ENCODE measurements at regions not wholly inside any gene's neighbourhood (a gene's known extent, or its start where the extent isn't known, plus 50 kb on each side); places are given as distances from the start of the nearest gene placed in this dataset.

- Histone ChIP-seq H2AFZ (ENCODE audit: low read depth, low read length, poor library complexity, severe bottlenecking) (no peak overlapping the region), H3K36me3 (ENCODE audit: control insufficient read depth in 1 of 2, insufficient read depth in 2 of 2, low read length in 2 of 2) (no peaks in the 10 kb centered on the region), H3K4me3 (replicated peaks in 1 of 2; ENCODE audit: low read depth in 1 of 2, low read length in 2 of 2) (no peak overlapping the region), H3K9me2 (ENCODE audit: insufficient read depth) (no peaks in the 10 kb centered on the region), H3K79me2 (ENCODE audit: insufficient read depth, low read length) (no peaks in the 10 kb centered on the region), H3K27ac (ENCODE audit: low read depth, low read length) (no peak overlapping the region), H3K9me3 (ENCODE audit: control insufficient read depth in 1 of 2, insufficient read depth in 1 of 2, low read depth in 1 of 2, low read length in 2 of 2) (0 out of 4 replicates have a peak, but pooled peaks cover 0 to 4% of the 10 kb centered on the region in 2 experiments), H3K4me2 (ENCODE audit: low read length) (no peak overlapping the region), H3K9ac (ENCODE audit: low read length) (no peak overlapping the region), H3K4me1 (ENCODE audit: control insufficient read depth in 1 of 2, insufficient read depth in 2 of 2, low read length in 2 of 2) (no peaks in the 10 kb centered on the region), H3K27me3 (ENCODE audit: insufficient read depth, low read length) (no peaks in the 10 kb centered on the region), H4K20me1 (ENCODE audit: insufficient read depth) (no peaks in the 10 kb centered on the region)
- POLR2A ChIA-PET: no interaction called here
- CTCF ChIA-PET: no interaction called here
- intact Hi-C loops (cut with micrococcal nuclease): no loop called here
- BruUV-seq (replicated peaks): no TSS peak
- DNase-seq (ENCODE audit: low read depth, low spot score): no peak
- no peak for ATAC-seq
- RAD21 ChIA-PET (ENCODE audit: low non-redundant PET in 1 of 2, low total read pairs in 2 of 2, uncharacterized antibody in 2 of 2, unreplicated experiment in 2 of 2): no interaction called here
- TF ChIP-seq JUND (IDR thresholded peaks at IDR 0.05) (no peak), SRF (IDR thresholded peaks at IDR 0.05; ENCODE audit: low read depth) (no peak), CTCF (IDR thresholded peaks at IDR 0.05 in 2 of 3, conservative IDR thresholded peaks at IDR 0.05 in 1 of 3; ENCODE audit: borderline replicate concordance in 1 of 3, insufficient read depth in 1 of 3, low read depth in 2 of 3, low read length in 2 of 3) (no peak), MAX (IDR thresholded peaks at IDR 0.05) (no peak), REST (IDR thresholded peaks at IDR 0.05; ENCODE audit: low read depth) (no peak), POLR2A (IDR thresholded peaks at IDR 0.05; ENCODE audit: borderline replicate concordance, extremely low read depth, insufficient read depth, insufficient read length) (no peak), ELF1 (IDR thresholded peaks at IDR 0.05; ENCODE audit: borderline replicate concordance, low read depth) (no peak), ZNF274 (IDR thresholded peaks at IDR 0.05; ENCODE audit: low read depth, low read length) (no peak)
These were observed 440.0 kb downstream of the RFC3 start for GRCh38 chr13:34257966-34258365.
